22Rv1 (cell line): ENCODE measurements at regions not wholly inside any gene's neighbourhood (a gene's known extent, or its start where the extent isn't known, plus 50 kb on each side); places are given as distances from the start of the nearest gene placed in this dataset.

Source experiments
- ZFX ChIP-seq: fragments of 450-650 bp; IDR thresholded peaks from 2 replicates; pipeline ENCODE4 v1.6.1; 2017; ENCODE audit warnings: antibody characterized with exemption, borderline replicate concordance
- TF ChIP-seq, protein P1 (sequence below): fragments of 450-650 bp; IDR thresholded peaks from 2 replicates; pipeline ENCODE4 v1.5.1; 2017; ENCODE audit warnings: mild to moderate bottlenecking

DNA sequence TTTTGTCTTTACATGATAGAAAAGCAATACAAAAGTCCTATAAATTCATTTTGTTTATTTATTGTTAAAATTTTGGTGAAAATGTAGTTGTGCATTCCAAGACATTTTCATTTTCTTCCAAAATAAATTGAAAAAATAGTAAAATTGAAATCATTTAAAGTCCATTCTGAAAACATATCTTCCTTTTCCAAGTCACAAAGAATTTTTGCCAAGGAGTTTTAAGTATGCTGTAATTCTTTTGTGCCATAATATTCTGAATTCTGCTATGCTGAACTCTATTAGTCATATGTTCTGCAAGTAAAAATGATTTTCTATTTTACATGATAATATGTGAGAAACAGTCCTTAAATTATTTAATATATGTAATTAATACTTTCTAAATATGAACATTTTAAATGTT lies 879.6 kb upstream of the SLC10A2 start:
- TF ChIP-seq, protein P1, sequence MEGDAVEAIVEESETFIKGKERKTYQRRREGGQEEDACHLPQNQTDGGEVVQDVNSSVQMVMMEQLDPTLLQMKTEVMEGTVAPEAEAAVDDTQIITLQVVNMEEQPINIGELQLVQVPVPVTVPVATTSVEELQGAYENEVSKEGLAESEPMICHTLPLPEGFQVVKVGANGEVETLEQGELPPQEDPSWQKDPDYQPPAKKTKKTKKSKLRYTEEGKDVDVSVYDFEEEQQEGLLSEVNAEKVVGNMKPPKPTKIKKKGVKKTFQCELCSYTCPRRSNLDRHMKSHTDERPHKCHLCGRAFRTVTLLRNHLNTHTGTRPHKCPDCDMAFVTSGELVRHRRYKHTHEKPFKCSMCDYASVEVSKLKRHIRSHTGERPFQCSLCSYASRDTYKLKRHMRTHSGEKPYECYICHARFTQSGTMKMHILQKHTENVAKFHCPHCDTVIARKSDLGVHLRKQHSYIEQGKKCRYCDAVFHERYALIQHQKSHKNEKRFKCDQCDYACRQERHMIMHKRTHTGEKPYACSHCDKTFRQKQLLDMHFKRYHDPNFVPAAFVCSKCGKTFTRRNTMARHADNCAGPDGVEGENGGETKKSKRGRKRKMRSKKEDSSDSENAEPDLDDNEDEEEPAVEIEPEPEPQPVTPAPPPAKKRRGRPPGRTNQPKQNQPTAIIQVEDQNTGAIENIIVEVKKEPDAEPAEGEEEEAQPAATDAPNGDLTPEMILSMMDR = no peak
- TF ChIP-seq ZFX = no peak
